Activated gamma-delta T cell (primary cell): ENCODE measurements at regions not wholly inside any gene's neighbourhood (a gene's known extent, or its start where the extent isn't known, plus 50 kb on each side); places are given as distances from the start of the nearest gene placed in this dataset.

ENCODE experiments used
- DNase-seq: peaks from one replicate; lab custom pipeline; 2025; lab: John Stamatoyannopoulos, UW

DNA sequence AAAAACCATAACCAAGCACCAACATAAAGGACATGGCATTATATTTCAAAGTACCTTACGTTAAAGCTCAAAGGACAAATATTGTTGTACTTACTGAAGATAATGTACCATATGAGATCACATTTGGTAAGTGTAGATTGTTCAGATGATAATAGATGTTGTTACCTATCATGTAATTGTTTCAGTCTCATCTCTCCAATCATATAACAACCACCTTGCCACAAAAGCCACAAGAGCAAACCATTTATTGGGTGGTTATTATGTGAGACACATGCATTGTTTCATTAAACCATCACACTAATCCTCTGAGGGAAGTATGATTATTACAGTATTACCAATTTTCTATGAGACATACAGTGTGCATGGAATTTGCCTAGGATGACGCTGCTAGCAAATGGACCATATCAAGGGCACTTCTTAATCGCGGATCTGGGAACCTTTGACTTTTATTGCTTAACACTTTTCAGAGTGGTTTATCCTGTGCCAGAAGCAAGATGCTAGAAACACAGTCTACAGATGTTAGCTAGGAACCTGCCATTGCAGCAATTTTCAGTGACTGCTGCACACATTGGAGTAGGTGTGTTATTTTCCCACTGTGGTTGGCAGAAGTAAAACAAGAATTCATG is 149.8 kb upstream of the AKIRIN2 start:
- DNase-seq: no peak

- no peak for DNase-seq
Observed at GRCh38 chr6:87848616-87849015, 146.6 kb upstream of the AKIRIN2 start.

GRCh38 chr6:87847830-87848210 is 145.8 kb upstream of the AKIRIN2 start:
- no peak for DNase-seq

DNA sequence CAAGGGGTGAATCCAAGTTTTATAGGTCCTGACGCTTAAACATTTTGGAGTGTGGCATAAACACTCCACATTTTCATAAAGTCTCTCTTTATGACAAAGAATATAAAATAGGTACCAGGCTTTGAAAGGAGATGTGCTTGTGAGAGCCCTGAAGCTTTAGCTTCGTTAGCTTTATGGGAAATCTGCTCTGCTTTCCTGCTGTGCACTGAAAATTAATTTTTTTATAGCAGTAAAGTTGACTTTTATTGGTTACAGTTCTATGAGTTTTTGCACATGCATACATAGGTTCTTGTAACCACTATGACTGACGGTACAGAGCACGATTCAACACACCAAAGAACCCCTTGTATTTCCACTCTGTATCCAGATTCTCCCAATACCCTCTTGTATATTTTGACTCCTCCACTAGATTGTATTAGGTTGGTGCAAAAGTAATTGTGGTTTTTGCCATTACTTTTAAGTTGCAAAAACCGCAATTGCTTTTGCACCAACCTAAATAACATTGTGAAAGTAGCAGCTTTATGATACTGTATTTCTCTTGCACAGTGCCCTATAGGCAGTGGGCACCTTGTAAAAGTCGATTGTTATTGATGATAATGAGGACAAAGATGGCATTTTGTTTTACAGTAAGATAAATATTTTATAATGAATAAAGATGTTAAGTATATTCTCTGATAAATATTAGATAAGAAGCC is 145.2 kb upstream of the AKIRIN2 start:
- DNase-seq: no peak

DNA sequence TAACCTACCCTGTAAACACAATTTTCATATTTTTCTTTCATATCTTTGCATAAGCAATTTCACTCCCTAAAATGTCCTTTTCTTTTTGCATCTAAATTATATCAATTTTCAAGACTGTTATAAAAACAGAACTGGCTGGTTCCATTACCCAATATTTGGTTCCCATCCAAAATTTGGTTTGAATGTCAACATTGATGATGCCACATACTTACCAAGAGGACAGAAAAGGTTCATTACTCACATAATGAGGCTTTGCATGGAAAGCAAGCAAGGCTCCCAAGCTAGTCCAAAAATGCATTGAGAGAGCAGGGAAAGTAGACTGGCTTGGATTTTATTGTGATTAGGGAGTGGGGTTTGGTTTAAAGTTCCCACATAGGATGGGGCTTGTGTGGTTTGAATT is 144.4 kb upstream of the AKIRIN2 start:
- no peak for DNase-seq

GRCh38 chr6:87840324-87840723 is 138.3 kb upstream of the AKIRIN2 start:
- no peak for DNase-seq

GRCh38 chr6:87837876-87838275 is 135.8 kb upstream of the AKIRIN2 start:
- no peak for DNase-seq

- no peak for DNase-seq
Observed at GRCh38 chr6:87837444-87837843, 135.4 kb upstream of the AKIRIN2 start.

DNA sequence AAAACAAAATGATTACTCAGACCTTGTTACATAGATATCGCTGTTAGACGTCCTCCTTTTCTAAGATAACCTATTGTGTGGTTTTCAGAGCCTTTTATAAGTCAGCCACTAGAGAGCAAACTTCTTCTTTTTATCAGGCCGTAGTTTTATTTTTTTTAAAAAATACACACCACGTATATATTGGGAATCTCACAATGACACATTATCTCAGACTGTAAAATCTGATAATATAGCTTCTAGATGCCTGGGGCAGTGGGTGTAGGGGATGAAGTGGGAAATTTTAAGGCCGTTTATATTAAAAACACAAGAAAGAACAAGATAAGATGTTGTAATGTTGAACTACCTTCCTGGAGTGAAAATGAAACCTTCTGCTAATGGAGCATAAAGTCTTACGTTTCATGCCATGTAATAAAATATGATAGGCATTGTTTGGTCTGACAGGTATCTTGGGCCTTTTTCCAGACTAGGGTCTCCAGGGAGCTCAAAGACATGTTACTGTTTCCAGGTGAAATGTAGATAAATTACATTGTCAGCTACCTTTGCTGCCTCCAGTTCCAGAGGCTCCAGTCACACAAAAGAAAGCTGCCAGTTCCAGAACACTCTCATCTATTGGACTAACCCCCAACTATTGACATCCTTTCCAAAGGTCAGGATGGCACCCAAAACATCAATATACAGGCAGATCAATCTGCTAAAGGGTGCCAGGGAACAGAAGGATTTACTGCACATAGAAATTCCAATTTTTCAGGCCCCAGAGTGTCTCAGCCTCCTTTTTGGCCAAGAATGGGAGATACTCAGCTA is 130.2 kb upstream of the AKIRIN2 start:
- DNase-seq: no peak

- DNase-seq: no peak
Observed at GRCh38 chr6:87830907-87831306, 128.9 kb upstream of the AKIRIN2 start.

- no peak for DNase-seq
Observed at GRCh38 chr6:87829622-87830121, 127.6 kb upstream of the AKIRIN2 start.

- DNase-seq: no peak
Observed at GRCh38 chr6:87828044-87828443, 126.0 kb upstream of the AKIRIN2 start.

DNA sequence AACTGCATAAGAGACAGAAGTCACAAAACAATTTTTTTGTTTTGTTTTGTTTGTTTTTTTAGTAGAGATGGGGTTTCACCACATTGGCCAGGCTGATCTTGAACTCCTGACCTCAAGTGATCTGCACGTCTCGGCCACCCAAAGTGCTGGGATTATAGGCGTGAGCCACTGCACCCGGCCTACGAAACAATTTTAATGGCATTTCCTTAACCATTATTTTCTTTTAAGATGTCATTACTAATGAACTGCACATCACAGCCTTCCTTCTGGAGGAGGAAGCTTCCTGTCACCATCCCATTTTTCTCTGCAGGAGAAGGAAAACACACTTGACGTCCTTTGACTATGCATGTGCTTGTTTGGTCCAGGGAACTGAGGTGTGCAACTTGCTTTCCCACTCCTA is 125.3 kb upstream of the AKIRIN2 start:
- no peak for DNase-seq

- no peak for DNase-seq
Observed at GRCh38 chr6:87826424-87826823, 124.4 kb upstream of the AKIRIN2 start.

DNA sequence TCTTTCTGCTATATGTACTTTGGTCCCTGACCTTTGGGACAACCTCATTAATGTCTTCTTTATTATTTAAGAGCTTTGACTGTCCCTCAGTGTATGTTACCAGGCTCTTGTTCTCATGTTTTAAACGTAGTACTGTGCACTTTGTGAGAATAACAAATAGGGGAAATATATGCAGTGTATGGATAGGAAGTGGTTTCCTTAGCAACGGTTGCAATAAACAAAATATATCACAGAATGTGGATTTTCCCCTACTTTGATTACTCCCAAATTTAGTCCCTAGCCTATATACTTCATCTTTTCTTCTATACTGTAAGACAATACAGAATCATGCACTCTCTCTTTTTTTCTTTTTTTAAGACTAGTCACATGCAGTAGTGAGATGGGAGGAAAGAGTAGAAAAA is 123.8 kb upstream of the AKIRIN2 start:
- no peak for DNase-seq

- DNase-seq: no peak
Observed at GRCh38 chr6:87824958-87825491, 123.0 kb upstream of the AKIRIN2 start.

- no peak for DNase-seq
Observed at GRCh38 chr6:87822011-87822410, 120.0 kb upstream of the AKIRIN2 start.

DNA sequence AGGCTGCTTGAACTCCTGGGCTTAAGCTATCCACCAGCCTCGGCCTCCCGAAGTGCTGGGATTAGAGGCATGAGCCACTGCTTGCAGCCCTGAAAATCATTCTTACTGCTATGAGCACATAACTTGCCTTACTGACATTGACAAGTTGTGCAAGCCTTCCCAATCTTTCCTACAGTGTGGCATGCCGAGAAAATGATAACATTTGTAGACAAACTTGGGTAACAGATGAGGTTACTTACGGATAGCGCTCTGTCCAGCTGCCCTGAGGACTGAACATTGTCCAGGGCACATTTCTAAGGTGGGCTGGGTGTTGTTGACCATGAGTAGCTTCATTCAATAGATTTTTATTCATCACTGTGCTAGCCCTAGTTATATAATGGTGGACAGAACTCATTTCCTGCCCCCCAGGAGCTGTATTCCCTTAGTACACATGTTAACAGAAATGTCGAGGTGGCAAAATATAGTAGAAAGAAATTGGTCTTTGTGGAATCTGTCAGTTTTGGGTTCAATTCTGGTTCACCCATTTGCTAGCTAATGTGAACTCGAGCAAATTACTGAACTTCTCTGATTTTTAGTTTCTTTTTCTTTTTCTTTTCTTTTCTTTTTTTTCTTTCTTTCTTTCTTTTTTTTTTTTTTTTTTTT is 118.4 kb upstream of the AKIRIN2 start:
- no peak for DNase-seq

- no peak for DNase-seq
Observed at GRCh38 chr6:87817183-87817582, 115.2 kb upstream of the AKIRIN2 start.

DNA sequence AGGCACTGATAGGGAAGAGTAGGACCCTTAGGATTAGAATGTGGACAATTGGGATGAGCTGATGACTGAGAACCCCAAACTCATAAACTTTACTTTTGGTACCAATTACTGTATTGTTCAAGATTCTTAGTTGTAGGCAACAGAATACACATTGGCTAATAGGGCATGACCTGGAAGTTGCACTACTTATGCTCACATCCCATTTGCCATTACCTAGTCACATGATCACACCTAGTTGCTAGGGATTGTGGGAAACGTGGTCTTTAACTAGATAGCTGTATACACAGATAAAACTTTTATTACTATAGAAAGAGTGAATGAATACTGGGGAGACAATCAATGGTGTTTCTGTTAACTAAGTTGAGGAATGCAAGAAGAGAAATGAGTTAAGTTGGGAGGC is 113.4 kb upstream of the AKIRIN2 start:
- DNase-seq: no peak

DNA sequence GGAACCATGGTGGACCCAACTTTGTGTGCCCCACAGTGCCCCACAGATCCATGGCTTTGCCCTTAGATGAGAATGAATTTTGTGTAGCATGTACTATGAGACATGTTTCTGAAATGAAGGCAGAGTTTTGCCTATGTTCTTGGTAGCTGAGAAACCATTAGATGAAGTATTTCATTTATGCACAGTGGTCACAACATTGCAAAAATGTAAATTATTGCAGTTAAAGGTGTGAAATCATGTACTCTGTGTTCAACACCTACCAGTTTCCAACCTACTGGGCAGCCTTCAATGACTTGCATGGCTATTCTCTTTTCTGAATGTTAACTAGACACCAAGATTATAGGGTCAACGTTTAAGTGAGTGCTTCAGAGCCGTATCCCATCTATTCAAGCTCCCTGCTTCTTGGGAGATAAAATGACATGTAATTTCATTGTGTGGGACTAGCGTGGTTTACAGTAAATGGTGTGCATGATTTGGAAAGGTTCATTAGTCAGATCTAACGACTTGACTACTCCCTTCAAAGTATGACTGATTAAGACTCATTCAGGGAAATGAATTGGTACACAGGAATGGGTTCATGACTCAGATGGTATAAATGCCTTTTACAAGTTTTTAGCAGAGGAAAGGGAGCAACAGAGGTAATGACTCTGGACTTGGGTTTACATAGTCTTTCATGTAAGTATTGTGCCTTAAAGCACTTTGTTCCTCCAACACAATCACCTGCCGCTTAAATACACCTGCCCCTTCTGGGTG is 106.1 kb upstream of the AKIRIN2 start:
- no peak for DNase-seq
